GM23248 (cell line): ENCODE measurements at regions not wholly inside any gene's neighbourhood (a gene's known extent, or its start where the extent isn't known, plus 50 kb on each side); places are given as distances from the start of the nearest gene placed in this dataset.
"Not testable (repeated sequence)": the region's sequence is repeated elsewhere in the genome, so short reads cannot be mapped to it uniquely, and the experiment has no call there.

Source experiments
- DNase-seq: peaks from one replicate; pipeline ENCODE4 v3.0.0-alpha.2; 2015
- H2AFZ ChIP-seq: fragments of 200-600 bp; sonication (generic); 2 replicates; pipeline ENCODE4 v1.6.1; 2016; ENCODE audit warnings: antibody characterized with exemption
- H3F3A ChIP-seq: fragments of 200-600 bp; sonication (generic); 2 replicates; pipeline ENCODE4 v1.6.1; 2016; ENCODE audit warnings: mild to moderate bottlenecking, antibody characterized with exemption, mixed run types; ENCODE audit not compliant: insufficient read depth
- H3K27ac ChIP-seq: fragments of 200-600 bp; sonication (generic); 2 replicates; pipeline ENCODE4 v1.5.1; 2016; ENCODE audit warnings: mild to moderate bottlenecking
- H3K27me3 ChIP-seq: fragments of 200-600 bp; sonication (generic); replicated peaks from 2 replicates; pipeline ENCODE4 v1.6.1; 2016; ENCODE audit warnings: mild to moderate bottlenecking; ENCODE audit not compliant: insufficient read depth
- H3K36me3 ChIP-seq: fragments of 200-600 bp; sonication (generic); 2 replicates; pipeline ENCODE4 v1.6.1; 2016; ENCODE audit warnings: low read depth, mild to moderate bottlenecking
- H3K4me1 ChIP-seq: fragments of 200-600 bp; sonication (generic); 2 replicates; pipeline ENCODE4 v1.6.1; 2016; ENCODE audit warnings: mild to moderate bottlenecking; ENCODE audit not compliant: insufficient read depth
- H3K4me2 ChIP-seq: fragments of 200-600 bp; sonication (generic); one replicate; pipeline ENCODE4 v1.6.1; 2016; ENCODE audit warnings: mild to moderate bottlenecking; ENCODE audit not compliant: unreplicated experiment
- H3K4me3 ChIP-seq: fragments of 200-600 bp; sonication (generic); 2 replicates; pipeline ENCODE4 v1.5.1; 2016; ENCODE audit warnings: mild to moderate bottlenecking
- H3K79me2 ChIP-seq: fragments of 200-600 bp; sonication (generic); 2 replicates; pipeline ENCODE4 v1.6.1; 2016; ENCODE audit warnings: mild to moderate bottlenecking; ENCODE audit not compliant: insufficient read depth
- H3K9ac ChIP-seq: fragments of 200-600 bp; sonication (generic); 2 replicates; pipeline ENCODE4 v1.6.1; 2016; ENCODE audit warnings: mild to moderate bottlenecking
- H3K9me2 ChIP-seq: fragments of 200-600 bp; sonication (generic); 2 replicates; pipeline ENCODE4 v1.6.1; 2016; ENCODE audit warnings: mixed run types, mild to moderate bottlenecking, moderate library complexity; ENCODE audit not compliant: insufficient read depth
- H3K9me3 ChIP-seq: fragments of 200-600 bp; sonication (generic); one replicate; pipeline ENCODE4 v1.6.1; 2017; ENCODE audit warnings: low read depth
- H4K20me1 ChIP-seq: fragments of 200-600 bp; sonication (generic); 2 replicates; pipeline ENCODE4 v1.6.0; 2016; ENCODE audit not compliant: insufficient read depth
- EZH2 ChIP-seq: fragments of 200-600 bp; sonication (generic); IDR thresholded peaks from 2 replicates; pipeline ENCODE4 v1.6.1; 2018; ENCODE audit warnings: antibody characterized with exemption, mild to moderate bottlenecking; ENCODE audit not compliant: insufficient read depth, poor library complexity, severe bottlenecking
- EZH2phosphoT487 ChIP-seq: fragments of 200-600 bp; sonication (generic); IDR thresholded peaks from 2 replicates; pipeline ENCODE4 v1.6.1; 2018; ENCODE audit warnings: antibody characterized with exemption, moderate library complexity, mild to moderate bottlenecking, low read depth; ENCODE audit not compliant: insufficient read depth
- WGBS, 2 experiments: methylation state at CpG; one replicate each; pipeline ENCODE4 v1.1.6; 2015 to 2017; ENCODE audit warnings: low lambda C conversion rate in 2 of 2, low coverage in 1 of 2; ENCODE audit errors: missing lambda C conversion rate in 2 of 2; 5-methylcytosine and 5-hydroxymethylcytosine counted together
- in situ Hi-C: fragments of 300-500 bp; cut with MboI; formaldehyde crosslinking; loops from 2 replicates; pipeline ENCODE4 v1.15.0; 2020

GRCh38 chr19:21610787-21611186 is 105.4 kb downstream of the ZNF429 start:
- H3K9ac ChIP-seq, result no peak overlapping the region
- H3K27me3 ChIP-seq, result no peaks in the 10 kb centered on the region
- H3K36me3 ChIP-seq, result no peaks in the 10 kb centered on the region
- in situ Hi-C loops, result no loop called here
- no peaks in the 10 kb centered on the region for H3K79me2 ChIP-seq
- H2AFZ ChIP-seq, result no peak overlapping the region
- no peaks in the 10 kb centered on the region for H3K9me2 ChIP-seq
- no peak for DNase-seq
- H3K27ac ChIP-seq, result no peak overlapping the region
- WGBS, 2 experiments, result 7 to 15% methylated on average over 1 of the region's 1 CpG
- H3K4me3 ChIP-seq, result no peak overlapping the region
- H3K4me2 ChIP-seq, result no peak overlapping the region
- H3F3A ChIP-seq, result no peaks in the 10 kb centered on the region
- TF ChIP-seq EZH2, result no peak
- no peak for TF ChIP-seq EZH2phosphoT487
- no peaks in the 10 kb centered on the region for H3K9me3 ChIP-seq
- no peaks in the 10 kb centered on the region for H4K20me1 ChIP-seq
- H3K4me1 ChIP-seq, result no peaks in the 10 kb centered on the region

- H3K36me3 ChIP-seq, result no peaks in the 10 kb centered on the region
- H3K4me3 ChIP-seq, result no peak overlapping the region
- no peaks in the 10 kb centered on the region for H3K27me3 ChIP-seq
- H3K9ac ChIP-seq, result no peak overlapping the region
- no peaks in the 10 kb centered on the region for H3K79me2 ChIP-seq
- no peak for TF ChIP-seq EZH2
- TF ChIP-seq EZH2phosphoT487, result no peak
- no peak overlapping the region for H3K27ac ChIP-seq
- H4K20me1 ChIP-seq, result no peaks in the 10 kb centered on the region
- no peak overlapping the region for H2AFZ ChIP-seq
- H3F3A ChIP-seq, result no peaks in the 10 kb centered on the region
- peaks cover under 1% of the 10 kb centered on the region; the same call in 1 of the 2 replicates for H3K4me1 ChIP-seq
- DNase-seq, result no peak
- no peaks in the 10 kb centered on the region for H3K9me2 ChIP-seq
- in situ Hi-C loops, result no loop called here
- H3K9me3 ChIP-seq, result no peaks in the 10 kb centered on the region
- 10 to 17% methylated on average over 3 of the region's 3 CpGs for WGBS, 2 experiments
- no peak overlapping the region for H3K4me2 ChIP-seq
Measured at GRCh38 chr19:21610341-21610740, 104.9 kb downstream of the ZNF429 start.

GRCh38 chr19:21608571-21608970 is 103.2 kb downstream of the ZNF429 start:
- Histone ChIP-seq H2AFZ (no peak overlapping the region), H3K9me2 (no peaks in the 10 kb centered on the region), H3K27ac (no peak overlapping the region), H3K9me3 (no peaks in the 10 kb centered on the region), H3K4me2 (no peak overlapping the region), H3K27me3 (no peaks in the 10 kb centered on the region), H3K4me1 (peaks cover 7% of the 10 kb centered on the region), H3K36me3 (no peaks in the 10 kb centered on the region), H3K4me3 (no peak overlapping the region), H3K79me2 (no peaks in the 10 kb centered on the region), H4K20me1 (no peaks in the 10 kb centered on the region), H3K9ac (no peak overlapping the region), H3F3A (no peaks in the 10 kb centered on the region)
- 33 to 36% methylated on average over 2 of the region's 2 CpGs for WGBS, 2 experiments
- no peak for DNase-seq
- no peak for TF ChIP-seq EZH2
- in situ Hi-C loops, result no loop called here

GRCh38 chr19:21607449-21607848 is 102.0 kb downstream of the ZNF429 start:
- Histone ChIP-seq H3K4me3 (no peak overlapping the region), H2AFZ (no peak overlapping the region), H3K9me2 (no peaks in the 10 kb centered on the region), H3K27me3 (no peaks in the 10 kb centered on the region), H3K4me2 (no peak overlapping the region), H3K79me2 (no peaks in the 10 kb centered on the region), H3K9ac (no peak overlapping the region), H3K27ac (no peak overlapping the region), H4K20me1 (no peaks in the 10 kb centered on the region), H3K4me1 (peaks cover 7% of the 10 kb centered on the region), H3K36me3 (no peaks in the 10 kb centered on the region), H3K9me3 (no peaks in the 10 kb centered on the region), H3F3A (no peaks in the 10 kb centered on the region)
- WGBS, 2 experiments, result 78 to 91% methylated on average over 1 to 4 of the region's 4 CpGs
- TF ChIP-seq EZH2phosphoT487, result no peak
- TF ChIP-seq EZH2, result no peak
- DNase-seq, result no peak
- in situ Hi-C loops, result no loop called here

GRCh38 chr19:21607011-21607410 is 101.6 kb downstream of the ZNF429 start:
- not testable (repeated sequence) for H2AFZ ChIP-seq

GRCh38 chr19:21606326-21606725 is 100.9 kb downstream of the ZNF429 start:
- H3K4me2 ChIP-seq, in situ Hi-C loops, H3K36me3 ChIP-seq, H3K4me3 ChIP-seq, H2AFZ ChIP-seq, H3K9me2 ChIP-seq, H3K79me2 ChIP-seq, H3K4me1 ChIP-seq, DNase-seq, H4K20me1 ChIP-seq, H3K27ac ChIP-seq, H3K27me3 ChIP-seq, H3K9ac ChIP-seq, H3K9me3 ChIP-seq, H3F3A ChIP-seq: not testable (repeated sequence)
- WGBS, 2 experiments, result 34 to 65% methylated on average over 2 of the region's 5 CpGs

More at GRCh38 chr19:21607011-21607410, 101.6 kb downstream of the ZNF429 start:
- H3K36me3 ChIP-seq, H3K4me1 ChIP-seq, H3K9me3 ChIP-seq, H3K27me3 ChIP-seq, H3K4me2 ChIP-seq, H3K9me2 ChIP-seq, DNase-seq, H3F3A ChIP-seq, H3K27ac ChIP-seq, H3K4me3 ChIP-seq, H4K20me1 ChIP-seq, H3K79me2 ChIP-seq, in situ Hi-C loops, H3K9ac ChIP-seq: not testable (repeated sequence)
- 70 to 74% methylated on average over 2 to 23 of the region's 31 CpGs for WGBS, 2 experiments
